ENCODE measurements at regions not wholly inside any gene's neighbourhood (a gene's known extent, or its start where the extent isn't known, plus 50 kb on each side); places are given as distances from the start of the nearest gene placed in this dataset.

DNA sequence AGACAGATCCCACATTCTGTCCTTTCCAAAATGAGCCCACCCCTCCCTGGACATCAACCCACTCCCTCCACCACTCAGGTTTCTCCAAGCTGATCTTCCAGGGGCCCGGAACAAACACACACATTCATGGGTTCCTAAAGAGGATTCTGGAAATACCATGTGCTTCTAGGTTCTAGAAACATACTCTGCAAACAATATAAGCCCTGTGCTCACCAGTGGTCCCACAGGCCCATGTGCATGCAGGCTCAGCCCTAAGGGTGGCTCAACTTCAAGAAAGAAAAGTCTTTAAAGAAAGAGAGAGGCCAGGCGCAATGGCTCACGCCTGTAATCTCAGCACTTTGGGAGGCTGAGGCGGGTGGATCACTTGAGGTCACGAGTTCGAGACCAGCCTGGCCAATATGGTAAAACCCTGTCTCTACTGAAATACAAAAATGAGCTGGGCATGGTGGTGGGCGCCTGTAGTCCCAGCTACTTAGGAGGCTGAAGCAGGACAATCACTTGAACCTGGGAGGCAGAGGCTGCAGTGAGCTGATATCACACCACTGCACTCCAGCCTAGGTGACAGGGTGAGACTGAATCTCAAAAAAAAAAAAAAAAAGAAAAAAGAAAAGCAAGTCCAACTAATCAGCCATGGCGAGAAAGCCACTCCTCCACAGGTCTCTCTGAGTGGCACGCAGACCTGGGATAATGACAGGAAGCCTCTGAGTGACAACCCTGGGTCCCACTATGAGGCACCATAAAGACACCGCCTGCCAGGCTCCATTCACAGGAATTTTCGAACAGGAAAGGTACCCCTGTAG lies 59.5 kb upstream of the PNMA1 start:
- Mint-ChIP-seq H3K4me1 (ENCODE audit: low read depth) (peaks cover 61% of the 10 kb centered on the region), H3K4me3 (no peak overlapping the region), H3K36me3 (ENCODE audit: low read depth) (peaks cover 3% of the 10 kb centered on the region), H3K9me3 (no peaks in the 10 kb centered on the region), H3K27me3 (ENCODE audit: low read depth) (no peaks in the 10 kb centered on the region), H3K27ac (peak overlapping the region; percentile 49)

DNA sequence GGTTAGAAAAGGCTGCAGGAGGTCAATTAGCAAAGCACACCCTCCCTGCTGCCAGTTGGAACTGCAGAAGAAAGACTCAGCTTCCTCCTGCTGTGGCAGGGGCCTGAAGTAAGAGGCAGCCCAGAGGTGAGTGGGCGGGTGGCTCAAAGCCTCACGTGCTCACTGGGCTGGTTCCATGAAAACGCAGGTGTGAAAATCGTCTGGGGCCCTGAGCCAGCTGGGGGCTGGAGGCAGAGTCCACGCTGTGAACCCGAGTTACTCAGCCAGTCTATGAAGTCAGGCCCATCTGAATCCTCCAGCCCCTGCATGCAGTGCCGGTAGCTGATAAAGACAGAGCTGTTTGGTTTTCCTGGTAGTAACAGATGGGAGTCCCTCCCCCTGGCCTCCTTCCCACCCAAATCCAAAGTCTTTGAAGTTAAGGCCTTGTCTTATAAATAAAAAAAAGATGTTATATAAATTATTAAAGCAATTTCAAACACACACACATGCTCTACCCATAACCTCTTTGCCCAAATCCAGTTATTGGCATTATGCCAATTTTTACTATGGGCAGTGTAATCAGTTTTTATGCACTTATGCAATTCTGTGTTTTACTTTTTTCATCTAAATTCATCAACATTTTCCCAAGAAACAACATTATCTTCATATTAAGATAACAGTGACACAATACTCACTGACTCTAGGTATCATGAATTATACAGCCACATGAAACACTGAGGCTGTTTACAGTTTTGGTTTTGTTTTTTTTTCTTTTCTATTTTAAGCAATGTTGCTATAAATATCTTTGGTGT lies 57.9 kb upstream of the PNMA1 start:
- Mint-ChIP-seq H3K27ac (peak overlapping the region; percentile 83), H3K4me3 (peak overlapping the region; percentile 38), H3K27me3 (ENCODE audit: low read depth) (no peaks in the 10 kb centered on the region), H3K36me3 (ENCODE audit: low read depth) (peaks cover 3% of the 10 kb centered on the region), H3K4me1 (ENCODE audit: low read depth) (peaks cover 53% of the 10 kb centered on the region), H3K9me3 (no peaks in the 10 kb centered on the region)

DNA sequence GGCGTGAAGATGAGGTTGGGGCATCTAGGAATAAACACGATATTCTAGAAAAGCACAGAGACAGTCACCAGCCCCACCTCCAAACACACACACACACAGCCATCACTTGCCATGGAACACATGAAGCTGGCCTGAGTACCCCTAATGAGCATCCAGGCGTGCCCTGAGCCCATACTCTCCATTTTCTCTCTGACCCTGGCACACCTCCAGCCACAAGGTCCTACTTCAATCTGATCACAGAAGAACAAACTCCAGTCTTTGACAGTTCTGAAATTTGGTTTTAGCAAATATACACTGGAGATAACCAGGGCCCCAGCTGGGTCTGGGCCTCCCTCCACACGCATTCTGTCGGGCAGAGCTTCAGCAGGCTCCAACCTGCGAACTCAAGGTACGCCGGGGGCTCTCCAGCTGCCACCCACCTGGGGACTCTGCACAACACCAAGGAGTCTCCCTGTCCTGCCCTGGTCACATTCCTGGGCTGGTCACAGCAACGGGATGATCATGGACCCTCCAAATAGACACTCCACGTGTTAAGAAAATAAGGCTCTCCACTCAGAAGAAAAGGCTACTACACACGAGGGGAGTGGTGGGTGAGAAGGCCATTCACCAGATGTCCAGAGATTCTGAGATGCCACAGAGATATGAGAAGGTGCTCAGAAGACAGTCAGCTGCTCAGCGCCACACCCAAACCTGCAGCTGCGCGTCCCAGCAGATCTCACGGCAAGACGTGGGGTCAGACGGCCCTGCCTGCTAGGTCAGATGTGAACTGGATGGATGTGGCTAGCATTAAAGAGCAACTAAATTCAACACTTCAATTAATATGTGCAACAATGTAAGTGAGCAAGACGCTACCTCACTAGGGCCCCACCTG lies 57.0 kb upstream of the PNMA1 start:
- Mint-ChIP-seq H3K4me1 (ENCODE audit: low read depth) (peaks cover 54% of the 10 kb centered on the region), H3K27me3 (ENCODE audit: low read depth) (no peaks in the 10 kb centered on the region), H3K9me3 (no peaks in the 10 kb centered on the region), H3K27ac (peak overlapping the region; percentile 83), H3K36me3 (ENCODE audit: low read depth) (peaks cover 3% of the 10 kb centered on the region), H3K4me3 (peak overlapping the region; percentile 38)

DNA sequence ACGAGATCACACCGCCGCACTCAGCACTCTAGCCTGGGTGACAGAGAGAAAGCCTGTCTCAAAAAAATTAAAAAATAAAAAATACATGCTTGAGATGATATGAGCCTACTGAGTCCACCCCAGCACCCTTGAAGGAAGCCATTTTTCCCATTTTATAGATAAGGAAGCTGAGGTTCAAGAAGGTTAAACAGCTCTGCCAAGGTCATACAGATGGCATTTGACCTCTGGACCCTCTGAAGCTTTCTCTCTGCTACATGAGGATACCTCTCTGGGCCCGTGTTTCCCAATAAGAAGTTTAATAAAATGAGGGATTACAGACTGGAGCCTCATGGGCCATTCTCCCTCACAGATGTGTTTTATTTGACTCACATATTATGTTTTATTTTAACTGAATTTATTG lies 53.9 kb upstream of the PNMA1 start:
- Mint-ChIP-seq H3K9me3 (no peaks in the 10 kb centered on the region), H3K27me3 (ENCODE audit: low read depth) (no peaks in the 10 kb centered on the region), H3K4me1 (ENCODE audit: low read depth) (peaks cover 53% of the 10 kb centered on the region), H3K27ac (no peak overlapping the region), H3K36me3 (ENCODE audit: low read depth) (peaks cover 6% of the 10 kb centered on the region), H3K4me3 (no peak overlapping the region)

DNA sequence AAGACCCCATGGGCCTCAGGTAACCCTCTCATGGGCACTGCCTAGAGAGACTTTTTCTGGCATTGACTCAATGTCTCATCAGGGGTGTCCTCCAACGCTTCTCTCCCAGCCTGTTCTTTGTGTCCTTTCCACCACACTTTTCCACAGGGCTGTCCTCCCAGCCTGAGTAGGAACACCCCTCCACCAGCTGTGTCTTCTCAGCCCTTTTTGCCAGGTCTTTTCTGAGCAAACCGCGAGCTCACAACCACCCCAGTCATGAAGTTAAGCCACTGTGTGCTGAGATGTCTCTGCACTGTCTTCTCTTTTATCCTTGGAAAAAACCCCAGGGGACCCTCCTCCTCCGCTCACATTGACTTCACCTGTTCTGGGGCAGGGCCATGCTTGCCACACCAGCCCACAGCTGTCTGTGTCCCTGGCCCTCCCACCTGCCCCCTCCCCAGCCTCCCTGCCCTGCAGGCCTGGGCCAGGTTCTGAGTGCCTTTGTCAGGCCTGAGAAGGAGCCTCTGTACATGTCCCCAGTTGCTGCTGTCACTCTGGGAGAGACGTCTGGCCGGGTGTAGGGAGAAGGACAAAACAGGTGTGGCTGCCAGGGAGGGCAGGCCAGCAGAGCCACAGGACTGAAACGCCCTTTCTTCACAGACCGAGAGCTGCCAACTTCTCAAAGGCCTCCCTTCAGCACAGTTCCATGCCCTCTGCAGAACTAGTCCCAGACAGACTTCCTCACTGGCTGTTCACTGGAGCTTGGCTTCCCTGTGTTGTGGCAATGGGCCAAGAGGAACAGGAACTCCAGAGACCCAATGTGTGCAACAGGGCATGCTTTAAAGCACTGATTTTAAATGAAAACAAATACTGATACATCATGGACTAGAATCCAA lies 50.5 kb upstream of the PNMA1 start:
- no peaks in the 10 kb centered on the region for H3K9me3 Mint-ChIP-seq
- H3K36me3 Mint-ChIP-seq (ENCODE audit: low read depth): peaks cover 6% of the 10 kb centered on the region
- H3K27me3 Mint-ChIP-seq (ENCODE audit: low read depth): no peaks in the 10 kb centered on the region
- H3K4me3 Mint-ChIP-seq: no peak overlapping the region
- H3K4me1 Mint-ChIP-seq (ENCODE audit: low read depth): peaks cover 56% of the 10 kb centered on the region
- no peak overlapping the region for H3K27ac Mint-ChIP-seq

All from T-helper 1 cell treated with Interleukin-12 subunit alpha and Interleukin-12 subunit beta and Interleukin-4 antibody, amounts not matched to agents 30 μg/mL and 1 μg/mL, for 36 hours (primary cell).